Hepatocyte (in vitro differentiated cells): ENCODE measurements at regions not wholly inside any gene's neighbourhood (a gene's known extent, or its start where the extent isn't known, plus 50 kb on each side); places are given as distances from the start of the nearest gene placed in this dataset.

Source experiments
- DNase-seq: peaks from one replicate; pipeline ENCODE4 v3.0.0-alpha.2; 2016; ENCODE audit warnings: low spot score
- H2AFZ ChIP-seq: fragments of 200-600 bp; sonication (generic); 2 replicates; pipeline ENCODE4 v1.6.0; 2016; ENCODE audit warnings: antibody characterized with exemption, mild to moderate bottlenecking
- H3K27ac ChIP-seq: fragments of 200-600 bp; sonication (generic); 2 replicates; pipeline ENCODE4 v1.5.1; 2016; ENCODE audit warnings: mild to moderate bottlenecking
- H3K27me3 ChIP-seq: fragments of 200-600 bp; sonication (generic); 2 replicates; pipeline ENCODE4 v1.6.1; 2016
- H3K36me3 ChIP-seq: fragments of 200-600 bp; sonication (generic); replicated peaks from 2 replicates; pipeline ENCODE4 v1.5.1; 2016; ENCODE audit warnings: low read depth; ENCODE audit not compliant: insufficient read depth
- H3K4me1 ChIP-seq: fragments of 200-600 bp; sonication (generic); 2 replicates; pipeline ENCODE4 v1.5.1; 2016; ENCODE audit warnings: mild to moderate bottlenecking, moderate library complexity; ENCODE audit not compliant: insufficient read depth
- H3K4me2 ChIP-seq: fragments of 200-600 bp; sonication (generic); 2 replicates; pipeline ENCODE4 v1.6.0; 2016
- H3K4me3 ChIP-seq: fragments of 200-600 bp; sonication (generic); 2 replicates; pipeline ENCODE4 v1.5.1; 2016; ENCODE audit warnings: mild to moderate bottlenecking
- H3K79me2 ChIP-seq: fragments of 200-600 bp; sonication (generic); 2 replicates; pipeline ENCODE4 v1.6.0; 2017; ENCODE audit warnings: mild to moderate bottlenecking
- H3K9me2 ChIP-seq: fragments of 200-600 bp; sonication (generic); replicated peaks from 2 replicates; pipeline ENCODE4 v1.6.0; 2017; ENCODE audit warnings: mild to moderate bottlenecking; ENCODE audit not compliant: insufficient read depth
- H3K9me3 ChIP-seq: fragments of 200-600 bp; sonication (generic); 2 replicates; pipeline ENCODE4 v1.5.1; 2016; ENCODE audit warnings: low read depth, mild to moderate bottlenecking
- H4K20me1 ChIP-seq: fragments of 200-600 bp; sonication (generic); 2 replicates; pipeline ENCODE4 v1.6.0; 2016; ENCODE audit warnings: mild to moderate bottlenecking; ENCODE audit not compliant: insufficient read depth, poor library complexity, severe bottlenecking
- CTCF ChIP-seq: fragments of 200-600 bp; sonication (generic); IDR thresholded peaks from 2 replicates; pipeline ENCODE4 v1.5.1; 2016; ENCODE audit warnings: antibody characterized with exemption, mild to moderate bottlenecking; ENCODE audit not compliant: poor library complexity
- EZH2 ChIP-seq: fragments of 200-600 bp; sonication (generic); IDR thresholded peaks from 2 replicates; pipeline ENCODE4 v1.6.1; 2016; ENCODE audit warnings: antibody characterized with exemption, mild to moderate bottlenecking, borderline replicate concordance
- EZH2phosphoT487 ChIP-seq: fragments of 200-600 bp; sonication (generic); IDR thresholded peaks from one replicate; pipeline ENCODE4 v1.6.1; 2018; ENCODE audit warnings: antibody characterized with exemption, mild to moderate bottlenecking, low read depth, moderate library complexity; ENCODE audit not compliant: unreplicated experiment, severe bottlenecking
- WGBS: methylation state at CpG from one replicate; pipeline ENCODE4 v1.1.6; 2016; ENCODE audit warnings: low lambda C conversion rate; ENCODE audit errors: missing lambda C conversion rate; 5-methylcytosine and 5-hydroxymethylcytosine counted together

GRCh38 chr11:122193457-122193856 is 77.4 kb upstream of the BLID start:
- Histone ChIP-seq H3K79me2 (no peaks in the 10 kb centered on the region), H3K4me3 (no peak overlapping the region), H3K27me3 (no peaks in the 10 kb centered on the region), H3K4me2 (no peak overlapping the region), H4K20me1 (no peaks in the 10 kb centered on the region), H3K9me2 (no peaks in the 10 kb centered on the region), H2AFZ (no peak overlapping the region), H3K27ac (no peak overlapping the region), H3K36me3 (no peaks in the 10 kb centered on the region), H3K9me3 (no peaks in the 10 kb centered on the region), H3K4me1 (no peaks in the 10 kb centered on the region)
- DNase-seq: no peak
- TF ChIP-seq CTCF (no peak), EZH2phosphoT487 (no peak), EZH2 (no peak)
- 89% methylated on average over 1 of the region's 1 CpG for WGBS

GRCh38 chr11:122192634-122193255 is 76.7 kb upstream of the BLID start:
- H3K4me2 ChIP-seq: no peak overlapping the region

GRCh38 chr11:122190768-122191167 is 74.8 kb upstream of the BLID start:
- no peaks in the 10 kb centered on the region for H4K20me1 ChIP-seq
- H3K27me3 ChIP-seq: no peaks in the 10 kb centered on the region
- H3K9me3 ChIP-seq: no peaks in the 10 kb centered on the region
- no peak for DNase-seq
- H3K27ac ChIP-seq: no peak overlapping the region
- no peak overlapping the region for H2AFZ ChIP-seq
- H3K9me2 ChIP-seq: no peaks in the 10 kb centered on the region
- no peak overlapping the region for H3K4me3 ChIP-seq
- TF ChIP-seq EZH2phosphoT487 (no peak), EZH2 (no peak), CTCF (no peak)
- H3K4me1 ChIP-seq: no peaks in the 10 kb centered on the region
- H3K36me3 ChIP-seq: no peaks in the 10 kb centered on the region
- WGBS: 98% methylated on average over 2 of the region's 2 CpGs
- no peaks in the 10 kb centered on the region for H3K79me2 ChIP-seq
- H3K4me2 ChIP-seq: no peak overlapping the region

More at GRCh38 chr11:122192634-122193255, 76.7 kb upstream of the BLID start:
- no peak overlapping the region for H3K4me3 ChIP-seq
- H3K79me2 ChIP-seq: no peaks in the 10 kb centered on the region
- H3K27me3 ChIP-seq: no peaks in the 10 kb centered on the region
- 81% methylated on average over 3 of the region's 3 CpGs for WGBS
- TF ChIP-seq EZH2: no peak
- H3K36me3 ChIP-seq: no peaks in the 10 kb centered on the region
- no peaks in the 10 kb centered on the region for H3K9me3 ChIP-seq
- no peak overlapping the region for H3K27ac ChIP-seq
- no peaks in the 10 kb centered on the region for H4K20me1 ChIP-seq
- no peak overlapping the region for H2AFZ ChIP-seq
- DNase-seq: no peak
- no peaks in the 10 kb centered on the region for H3K9me2 ChIP-seq
- H3K4me1 ChIP-seq: no peaks in the 10 kb centered on the region

GRCh38 chr11:122189229-122189628 is 73.2 kb upstream of the BLID start:
- Histone ChIP-seq H2AFZ (no peak overlapping the region), H3K27ac (no peak overlapping the region), H3K4me1 (no peaks in the 10 kb centered on the region), H3K79me2 (no peaks in the 10 kb centered on the region), H3K4me3 (no peak overlapping the region), H3K4me2 (no peak overlapping the region), H3K9me3 (no peaks in the 10 kb centered on the region), H3K9me2 (no peaks in the 10 kb centered on the region), H3K36me3 (no peaks in the 10 kb centered on the region), H3K27me3 (no peaks in the 10 kb centered on the region), H4K20me1 (no peaks in the 10 kb centered on the region)
- no peak for TF ChIP-seq CTCF
- 89% methylated on average over 2 of the region's 2 CpGs for WGBS
- peak; percentile 26 for DNase-seq
